Iris pigment epithelial cell (primary cell): ENCODE measurements at regions not wholly inside any gene's neighbourhood (a gene's known extent, or its start where the extent isn't known, plus 50 kb on each side); places are given as distances from the start of the nearest gene placed in this dataset.

ENCODE experiments used
- DNase-seq: peaks from one replicate; pipeline ENCODE4 v3.0.0-alpha.2; 2011; ENCODE audit warnings: low read depth

DNA sequence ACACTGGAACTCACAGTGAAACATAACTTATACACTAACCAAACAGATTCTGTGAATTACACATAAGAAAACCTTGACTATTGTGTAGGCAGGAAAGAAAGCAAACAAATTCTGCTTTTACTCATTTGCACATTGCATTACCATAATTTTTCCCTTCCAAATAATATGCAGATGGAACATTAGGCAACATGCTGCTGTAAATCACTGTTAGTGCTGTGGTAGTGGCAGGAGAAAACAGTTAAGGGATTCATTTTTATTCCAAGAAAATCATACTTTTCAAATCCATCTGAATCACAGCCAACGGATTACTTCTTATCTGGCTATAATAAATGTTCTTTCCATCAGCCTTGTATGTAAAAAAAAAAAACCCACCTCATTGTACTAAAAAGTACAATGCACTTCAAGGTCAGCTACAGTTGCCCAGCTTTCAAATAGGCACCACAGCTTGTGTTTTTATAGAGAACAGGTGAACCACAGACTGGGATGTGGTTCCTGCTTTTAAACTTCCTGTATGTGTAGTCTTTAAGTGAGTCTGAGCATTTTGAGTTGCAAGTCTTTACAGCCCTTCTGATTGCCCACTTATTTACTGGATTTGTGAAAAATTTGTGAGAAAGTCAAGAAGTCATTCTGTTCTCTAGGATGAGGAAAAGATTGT lies 590.0 kb upstream of the SEMA3D start:
- DNase-seq = peak; percentile 0

- no peak for DNase-seq
These were observed 588.6 kb upstream of the SEMA3D start for GRCh38 chr7:85775431-85775830.

GRCh38 chr7:85774986-85775385 lies 588.1 kb upstream of the SEMA3D start:
- no peak for DNase-seq

GRCh38 chr7:85773116-85773728 lies 586.4 kb upstream of the SEMA3D start:
- DNase-seq = peak; percentile 85

DNA sequence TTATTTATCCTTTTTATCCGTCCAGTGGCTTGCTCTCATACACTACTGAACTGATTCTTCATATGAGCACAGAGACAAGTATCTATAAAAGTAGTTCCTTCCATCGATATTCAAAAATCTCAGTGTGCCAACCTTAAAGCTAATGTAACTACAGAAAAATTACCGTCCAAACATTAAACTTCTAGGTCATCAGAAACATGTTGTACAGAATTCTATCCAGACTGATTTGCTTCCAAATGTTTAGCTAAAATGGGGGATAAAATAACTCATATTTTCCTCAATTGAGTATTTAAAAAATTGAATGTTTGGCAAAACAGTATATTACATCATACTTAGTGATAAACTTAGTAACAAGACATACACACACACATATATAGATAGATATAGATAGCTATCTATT lies 584.7 kb upstream of the SEMA3D start:
- no peak for DNase-seq

GRCh38 chr7:85770332-85770731 lies 583.5 kb upstream of the SEMA3D start:
- DNase-seq = peak; percentile 10

DNA sequence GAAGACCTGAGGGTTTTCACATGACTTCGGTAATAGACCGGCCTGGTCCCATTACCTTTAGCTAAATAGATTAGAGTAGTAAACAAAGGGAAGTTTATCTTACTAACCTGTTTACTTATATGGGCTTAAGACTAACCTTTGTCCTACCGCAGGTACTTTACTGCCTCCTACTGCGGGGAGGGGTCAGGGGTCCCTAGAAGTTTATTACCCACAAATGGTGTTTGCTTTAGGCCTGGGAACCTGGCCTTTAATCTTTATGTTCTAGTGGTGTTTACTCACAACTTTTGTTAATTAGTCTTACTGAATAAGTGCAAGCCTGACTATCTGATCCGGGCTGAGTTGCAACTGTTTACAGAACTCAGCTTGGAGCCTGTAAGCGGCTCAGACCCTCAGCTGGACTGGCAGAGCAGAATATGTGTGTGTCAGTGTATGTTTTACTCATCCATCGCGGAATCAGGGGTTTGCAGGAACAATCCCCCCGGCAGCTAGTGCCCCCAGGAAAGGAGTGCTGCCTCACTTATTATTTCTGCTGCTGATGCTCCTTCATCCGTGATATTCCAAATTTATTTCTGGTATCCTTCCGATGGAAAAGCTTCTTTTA lies 578.9 kb upstream of the SEMA3D start:
- no peak for DNase-seq

- no peak for DNase-seq
These were observed 577.2 kb upstream of the SEMA3D start for GRCh38 chr7:85764034-85764433.

DNA sequence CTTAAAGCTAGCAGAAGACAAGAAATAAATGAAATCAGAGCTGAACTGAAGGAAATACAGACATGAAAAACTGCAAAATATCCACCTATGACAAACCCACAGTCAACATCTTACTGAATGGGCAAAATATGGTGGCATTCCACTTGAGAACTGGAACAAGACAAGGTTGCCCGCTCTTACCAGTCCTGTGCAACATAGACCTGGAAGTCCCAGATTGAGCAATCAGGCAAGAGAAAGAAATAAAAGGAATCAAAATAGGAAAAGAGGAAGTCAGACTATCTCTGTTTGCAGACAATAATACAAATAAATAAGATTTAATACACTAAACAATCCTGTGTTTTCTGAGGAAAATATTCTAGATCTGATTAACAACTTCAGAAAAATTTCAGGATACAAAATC lies 570.5 kb upstream of the SEMA3D start:
- no peak for DNase-seq

DNA sequence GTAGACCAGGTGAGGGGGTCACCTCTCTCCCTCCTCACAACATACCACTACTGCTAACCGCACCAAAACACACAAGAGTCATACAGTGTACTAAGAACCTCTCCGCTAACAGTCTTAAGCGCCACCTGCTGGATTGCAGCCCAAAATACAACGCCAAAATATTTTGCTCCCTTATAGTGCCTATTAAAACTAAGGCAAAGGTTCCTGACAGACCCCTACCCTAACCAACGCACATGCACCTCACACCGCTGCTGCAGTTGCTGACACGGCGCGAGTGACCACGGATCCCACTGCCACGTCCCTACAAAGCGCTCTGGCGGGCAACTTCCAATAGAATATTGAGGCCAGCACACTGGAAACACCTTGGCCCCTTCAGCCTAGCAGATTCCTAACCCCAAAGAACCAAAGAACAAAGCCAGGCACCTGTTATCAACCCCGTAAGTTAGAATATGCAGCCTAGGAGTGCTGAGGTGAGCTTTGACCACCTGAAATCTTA lies 563.6 kb upstream of the SEMA3D start:
- DNase-seq = peak; percentile 48

GRCh38 chr7:85749696-85750453 lies 563.0 kb upstream of the SEMA3D start:
- no peak for DNase-seq

GRCh38 chr7:85748861-85749260 lies 562.0 kb upstream of the SEMA3D start:
- DNase-seq = no peak

DNA sequence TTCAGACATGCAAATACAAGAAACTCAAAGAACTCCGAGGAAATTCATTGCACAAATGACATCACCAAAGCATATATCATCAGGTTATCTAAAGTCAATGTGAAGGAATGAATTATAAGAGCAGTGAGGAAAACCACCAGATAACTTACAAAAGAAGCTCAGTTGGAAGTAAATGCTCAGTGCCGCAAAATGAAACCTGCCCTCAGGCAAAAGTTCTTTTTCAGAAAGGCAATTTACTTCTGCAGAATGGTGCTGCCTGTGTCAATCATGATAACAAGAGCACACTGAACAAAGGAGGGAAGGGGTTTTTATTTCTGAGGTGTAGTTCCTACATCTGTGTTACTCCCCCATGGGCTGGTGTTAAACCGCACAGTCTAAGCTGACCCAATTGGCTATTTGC lies 550.6 kb upstream of the SEMA3D start:
- no peak for DNase-seq

GRCh38 chr7:85736085-85736484 lies 549.2 kb upstream of the SEMA3D start:
- no peak for DNase-seq

DNA sequence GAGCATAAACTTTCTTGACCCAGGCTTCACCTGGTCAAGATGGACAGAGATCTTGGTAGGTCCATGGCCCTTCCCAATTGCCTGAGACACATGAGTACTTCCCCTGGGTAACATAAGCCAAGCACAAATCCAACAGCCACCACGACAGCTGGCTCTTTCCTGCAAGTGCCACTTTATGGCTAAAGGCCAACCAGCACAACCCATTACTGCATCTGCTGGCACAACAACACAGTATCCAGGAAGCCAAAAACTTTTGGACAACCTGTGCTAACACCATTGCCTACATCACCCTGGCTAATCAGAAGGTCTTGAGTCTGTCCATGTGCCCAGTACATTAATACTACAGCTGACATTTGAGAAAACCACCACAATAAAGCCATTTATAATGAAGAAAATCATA lies 548.0 kb upstream of the SEMA3D start:
- no peak for DNase-seq

- DNase-seq = peak; percentile 67
These were observed 546.5 kb upstream of the SEMA3D start for GRCh38 chr7:85733169-85733915.

DNA sequence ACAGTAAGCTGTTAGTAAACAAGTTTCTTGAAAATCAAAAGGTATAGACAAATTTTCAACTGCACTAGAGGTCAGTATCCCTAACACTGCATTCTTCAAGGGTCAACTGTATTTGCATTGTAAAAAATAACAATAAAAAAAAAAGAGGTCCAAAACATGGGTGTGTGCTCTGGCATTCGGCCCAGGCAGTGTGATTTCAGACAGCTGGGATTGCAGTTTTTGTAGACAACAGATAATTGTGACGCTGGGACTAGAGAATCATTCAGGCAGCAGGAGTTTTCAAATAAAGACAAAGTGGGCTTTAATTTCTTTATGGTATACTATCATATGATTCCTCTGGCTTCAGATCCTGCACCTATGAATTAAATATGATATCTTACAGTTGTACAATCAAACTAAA lies 543.2 kb upstream of the SEMA3D start:
- peak; percentile 41 for DNase-seq

DNA sequence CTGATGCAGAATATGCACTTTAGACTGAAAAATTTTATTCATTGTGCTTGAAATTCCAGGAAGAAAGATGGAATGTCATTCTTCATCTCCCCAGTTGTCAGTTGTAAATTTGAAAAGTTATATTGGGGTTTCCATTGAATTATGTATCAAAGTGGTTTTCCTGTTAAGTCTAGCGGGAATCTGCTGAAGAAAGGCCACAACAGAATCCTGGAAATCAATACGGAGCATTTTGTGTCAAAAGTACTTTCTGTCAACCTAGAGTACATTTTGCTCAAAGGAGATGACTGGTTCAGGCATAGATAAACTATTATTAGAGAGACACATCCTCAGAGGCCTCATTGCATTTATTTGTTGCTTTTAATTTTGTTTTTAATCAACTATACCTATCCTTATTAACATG lies 538.2 kb upstream of the SEMA3D start:
- no peak for DNase-seq

DNA sequence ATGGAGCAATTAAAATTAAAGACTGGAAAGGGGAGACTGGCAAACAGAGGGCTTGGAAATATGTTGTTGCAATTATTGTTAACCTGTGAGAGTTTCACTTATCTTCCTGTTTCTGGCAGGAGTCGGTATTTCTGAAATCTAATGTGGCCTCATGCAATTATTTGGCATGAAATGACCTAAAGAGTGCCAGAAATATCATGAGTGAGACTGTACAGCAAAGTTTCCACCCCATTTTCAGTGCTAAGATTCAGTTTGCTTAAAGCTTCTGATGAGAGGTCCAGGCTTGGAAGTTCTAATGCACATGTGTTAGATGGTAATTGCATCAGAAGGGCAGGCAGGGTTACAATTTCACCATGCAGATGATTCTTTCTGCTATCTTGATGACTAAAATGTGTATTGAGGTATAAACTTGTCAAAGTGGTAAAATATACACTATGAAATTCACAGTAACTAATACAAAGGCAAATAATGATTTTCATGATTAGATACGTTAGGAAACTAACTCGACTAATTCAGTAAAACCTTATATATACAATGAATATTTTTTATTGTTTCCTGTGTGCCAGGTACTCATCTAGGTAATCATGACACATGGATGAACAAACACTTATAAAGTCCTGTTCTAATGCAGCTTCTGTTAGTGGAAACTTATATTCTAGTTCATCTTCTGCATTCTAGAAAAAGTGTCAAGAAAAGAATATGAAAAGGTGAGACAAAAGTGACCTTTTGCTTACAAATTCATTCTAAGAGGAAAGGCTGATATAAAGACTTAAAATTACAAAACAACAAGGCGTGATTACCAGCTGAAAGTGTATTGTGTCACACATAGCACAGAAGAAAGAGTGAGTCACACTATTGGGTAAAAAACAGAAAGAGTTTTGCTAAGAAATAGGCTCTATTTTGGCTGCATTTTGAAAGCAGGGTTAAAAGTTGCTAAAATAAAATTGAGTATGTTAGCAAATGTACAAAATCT lies 533.4 kb upstream of the SEMA3D start:
- peak; percentile 90 for DNase-seq

DNA sequence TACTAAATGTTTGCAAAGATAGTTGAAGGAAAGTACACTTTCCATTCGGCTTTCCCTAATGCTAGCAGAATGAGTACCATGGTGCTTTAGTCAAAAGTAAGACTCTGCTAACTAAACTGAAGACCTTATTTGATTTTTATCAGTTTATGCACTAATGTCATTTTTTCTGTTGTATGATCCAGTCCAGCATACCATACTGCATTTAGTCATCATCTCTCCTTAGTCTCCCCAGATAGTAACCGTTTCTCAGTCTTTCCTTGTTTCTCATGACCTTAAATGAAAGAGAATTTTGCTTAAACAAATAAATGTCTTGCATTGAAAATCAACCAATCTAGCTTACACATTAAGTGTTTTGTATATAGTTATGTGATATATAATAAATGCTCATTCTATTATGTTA lies 529.5 kb upstream of the SEMA3D start:
- peak; percentile 63 for DNase-seq

DNA sequence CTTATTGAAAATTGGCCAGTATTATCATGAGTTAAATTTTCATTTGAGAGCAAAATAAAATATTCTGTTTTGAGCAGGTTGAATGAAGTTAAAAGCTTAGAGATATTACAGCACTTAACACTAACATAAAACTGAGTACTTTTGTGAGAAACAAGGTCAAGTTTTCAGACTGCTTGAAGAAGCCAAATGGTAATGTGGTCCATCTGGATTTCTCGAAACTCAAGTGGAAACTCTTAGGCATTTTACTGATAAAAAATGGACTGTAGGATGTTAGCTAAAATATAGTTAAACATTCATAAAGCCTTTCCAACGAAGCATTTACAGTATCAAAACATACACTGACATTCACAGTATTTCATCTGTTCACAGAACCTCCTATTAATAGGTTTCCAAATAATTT lies 528.1 kb upstream of the SEMA3D start:
- no peak for DNase-seq
